Stimulated activated naive CD8-positive, alpha-beta T cell treated with anti-CD3 and anti-CD28 coated beads, Interleukin-15, amount 100 ng/mL, for 72 hours (primary cell): ENCODE measurements at regions not wholly inside any gene's neighbourhood (a gene's known extent, or its start where the extent isn't known, plus 50 kb on each side); places are given as distances from the start of the nearest gene placed in this dataset.
"Not testable (repeated sequence)": the region's sequence is repeated elsewhere in the genome, so short reads cannot be mapped to it uniquely, and the experiment has no call there.

Source experiments
- ATAC-seq: fragments of 150-1000 bp; cut with Tn5 transposase; 2 replicates; pipeline ENCODE4 v1.10.0; 2021; ENCODE audit warnings: mild to moderate bottlenecking, moderate library complexity
- DNase-seq, 2 donors: peaks; one replicate each; pipeline ENCODE4 v3.0.0; 2021 to 2022
- H3K27ac Mint-ChIP-seq, 2 donors: one replicate each; pipeline ENCODE4 v1.8.0; 2022; ENCODE audit warnings: mild to moderate bottlenecking in 2 of 2, mixed read lengths in 2 of 2, moderate library complexity in 2 of 2
- H3K27me3 Mint-ChIP-seq: one replicate; pipeline ENCODE4 v1.8.0; 2022; ENCODE audit warnings: mixed read lengths
- H3K4me1 Mint-ChIP-seq: one replicate; pipeline ENCODE4 v1.8.0; 2022; ENCODE audit warnings: mild to moderate bottlenecking, mixed read lengths
- H3K4me3 Mint-ChIP-seq, 2 donors: one replicate each; pipeline ENCODE4 v1.8.0; 2022; ENCODE audit warnings: mild to moderate bottlenecking in 2 of 2, mixed read lengths in 2 of 2, moderate library complexity in 1 of 2
- H3K9me3 Mint-ChIP-seq, 2 donors: one replicate each; pipeline ENCODE4 v1.8.0; 2022; ENCODE audit warnings: mixed read lengths in 2 of 2

GRCh38 chr6:50571230-50571629 is 142.1 kb upstream of the TFAP2D start:
- H3K4me1 Mint-ChIP-seq, result not testable (repeated sequence)

DNA sequence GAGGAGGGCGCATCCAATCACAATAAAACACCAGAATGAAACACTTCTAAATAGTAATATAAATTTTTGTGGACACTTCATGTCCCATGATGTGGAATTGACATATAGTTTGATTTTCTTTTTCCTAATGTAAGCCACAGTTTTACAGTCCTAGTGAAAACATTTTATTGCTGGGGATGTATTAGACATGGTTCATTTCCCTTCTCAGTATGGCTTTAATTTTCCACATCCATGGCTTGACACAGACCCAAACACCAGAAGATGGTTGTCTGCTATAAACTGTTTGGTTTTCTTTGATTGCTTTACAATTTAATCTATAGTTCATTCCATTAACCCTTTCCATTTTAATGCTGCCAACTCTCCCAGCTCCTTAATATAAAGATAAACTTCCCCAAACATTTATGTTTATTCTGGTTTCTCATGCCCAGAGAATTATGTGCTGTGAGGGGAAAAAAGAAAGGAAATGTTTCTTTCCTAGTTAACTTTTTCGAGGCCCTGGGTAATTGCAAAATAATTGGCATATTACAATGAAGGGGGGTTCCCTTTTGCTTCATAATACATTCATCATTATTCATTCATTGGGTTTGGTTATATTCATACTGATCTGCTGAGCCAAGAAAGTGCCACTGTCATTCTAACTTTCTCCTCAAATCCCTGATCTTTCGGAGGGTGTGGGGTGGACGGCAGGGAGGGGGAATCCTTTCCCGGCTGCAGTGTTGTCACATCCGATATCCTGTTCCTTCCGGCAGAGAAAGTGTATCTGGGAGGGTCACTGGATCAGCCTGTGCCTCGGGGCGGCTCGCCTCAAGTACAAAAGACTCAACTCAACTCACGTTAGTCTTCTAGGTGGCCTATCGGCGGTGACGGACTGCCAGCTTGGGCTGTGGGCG is 127.6 kb upstream of the TFAP2D start:
- H3K9me3 Mint-ChIP-seq, result peaks cover 0 to 7% of the 10 kb centered on the region in 2 donors
- H3K27ac Mint-ChIP-seq, result no peak overlapping the region
- ATAC-seq (no peak), DNase-seq (no peak)
- H3K4me3 Mint-ChIP-seq, result no peak overlapping the region
- H3K27me3 Mint-ChIP-seq, result no peaks in the 10 kb centered on the region
- no peaks in the 10 kb centered on the region for H3K4me1 Mint-ChIP-seq

More at GRCh38 chr6:50571230-50571629, 142.1 kb upstream of the TFAP2D start:
- peaks cover 8 to 20% of the 10 kb centered on the region in 2 donors for H3K9me3 Mint-ChIP-seq
- H3K27me3 Mint-ChIP-seq, ATAC-seq, H3K4me3 Mint-ChIP-seq, DNase-seq, H3K27ac Mint-ChIP-seq: not testable (repeated sequence)

DNA sequence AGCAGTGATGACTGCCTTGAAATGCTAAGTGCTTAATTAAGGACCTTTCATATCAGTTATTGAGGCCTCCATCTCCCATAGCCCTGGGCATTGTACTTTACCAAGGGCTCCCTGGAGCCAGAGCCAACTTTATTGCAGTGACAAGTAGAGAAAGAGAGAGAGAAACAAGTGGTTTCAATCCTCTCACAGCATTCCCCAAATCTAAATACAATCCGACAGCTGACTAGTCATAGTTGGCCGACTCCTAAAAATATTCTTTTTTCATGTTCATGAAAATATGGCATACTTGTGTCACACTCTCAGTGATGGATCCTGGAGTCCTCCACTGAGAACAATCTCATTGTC is 127.0 kb upstream of the TFAP2D start:
- ATAC-seq (no peak), DNase-seq (no peak)
- no peaks in the 10 kb centered on the region for H3K4me1 Mint-ChIP-seq
- no peak overlapping the region for H3K4me3 Mint-ChIP-seq
- no peaks in the 10 kb centered on the region for H3K27me3 Mint-ChIP-seq
- H3K9me3 Mint-ChIP-seq, result peaks cover 0 to 4% of the 10 kb centered on the region in 2 donors
- no peak overlapping the region for H3K27ac Mint-ChIP-seq

DNA sequence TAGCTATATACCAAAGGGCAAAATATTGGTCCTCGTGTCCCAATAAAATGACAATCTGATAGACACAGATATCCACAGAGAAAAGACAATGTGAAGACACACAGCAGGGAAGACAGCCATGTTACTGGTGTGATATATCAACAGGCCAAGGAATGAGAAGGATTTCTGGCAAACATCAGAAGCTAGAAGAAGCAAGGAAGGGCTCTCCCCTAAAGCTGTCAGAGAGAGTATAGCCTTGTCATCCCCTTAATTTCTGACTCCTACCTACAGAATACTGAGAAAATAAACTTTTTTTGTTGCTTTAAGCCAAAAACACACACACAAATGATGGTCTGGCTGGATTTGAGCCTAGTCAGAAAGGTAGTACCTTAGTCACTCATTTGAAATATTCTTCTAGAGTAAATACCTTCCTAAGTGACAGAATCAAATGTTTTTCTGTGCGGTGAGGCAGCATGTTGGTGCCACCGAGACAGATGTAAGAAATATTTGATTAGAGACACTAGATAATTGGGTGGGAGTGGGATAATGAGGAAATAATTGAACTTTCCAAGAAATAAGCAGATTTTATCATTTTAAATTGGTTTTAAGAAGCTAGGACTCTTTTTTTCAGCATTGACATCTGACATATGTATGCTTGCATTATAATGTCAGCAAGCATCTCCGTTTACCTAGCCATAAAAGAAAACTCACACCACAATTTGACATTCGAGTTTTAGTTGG is 123.4 kb upstream of the TFAP2D start:
- no peaks in the 10 kb centered on the region for H3K27me3 Mint-ChIP-seq
- no peak overlapping the region for H3K27ac Mint-ChIP-seq
- ATAC-seq (no peak), DNase-seq (no peak)
- no peaks in the 10 kb centered on the region for H3K9me3 Mint-ChIP-seq
- H3K4me3 Mint-ChIP-seq, result no peak overlapping the region
- H3K4me1 Mint-ChIP-seq, result no peaks in the 10 kb centered on the region

DNA sequence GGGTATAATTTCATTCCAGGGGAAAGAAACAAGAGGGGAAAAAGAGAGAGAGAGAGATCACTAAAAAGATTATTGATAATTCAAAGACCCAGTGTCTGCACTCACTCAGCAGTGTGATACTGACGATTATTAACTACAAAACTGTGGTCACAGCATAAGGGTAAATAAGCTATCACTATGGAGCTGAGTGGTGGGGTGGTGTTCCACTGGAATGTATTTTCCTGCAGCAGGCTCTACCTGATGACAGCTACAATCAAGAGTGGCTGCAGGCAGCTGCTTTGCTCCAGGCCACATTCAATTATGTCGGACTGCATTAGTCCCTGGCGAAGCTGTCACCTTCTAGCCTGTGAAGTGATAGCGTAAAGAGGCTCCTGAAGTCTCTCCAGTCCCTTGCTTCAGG is 122.2 kb upstream of the TFAP2D start:
- Mint-ChIP-seq H3K4me3 (no peak overlapping the region), H3K27ac (no peak overlapping the region), H3K27me3 (no peaks in the 10 kb centered on the region), H3K9me3 (no peaks in the 10 kb centered on the region), H3K4me1 (no peaks in the 10 kb centered on the region)
- DNase-seq (no peak), ATAC-seq (no peak)

GRCh38 chr6:50600280-50600679 is 113.0 kb upstream of the TFAP2D start:
- no peak for ATAC-seq
- H3K4me1 Mint-ChIP-seq, result no peaks in the 10 kb centered on the region
- H3K27me3 Mint-ChIP-seq, result no peaks in the 10 kb centered on the region

DNA sequence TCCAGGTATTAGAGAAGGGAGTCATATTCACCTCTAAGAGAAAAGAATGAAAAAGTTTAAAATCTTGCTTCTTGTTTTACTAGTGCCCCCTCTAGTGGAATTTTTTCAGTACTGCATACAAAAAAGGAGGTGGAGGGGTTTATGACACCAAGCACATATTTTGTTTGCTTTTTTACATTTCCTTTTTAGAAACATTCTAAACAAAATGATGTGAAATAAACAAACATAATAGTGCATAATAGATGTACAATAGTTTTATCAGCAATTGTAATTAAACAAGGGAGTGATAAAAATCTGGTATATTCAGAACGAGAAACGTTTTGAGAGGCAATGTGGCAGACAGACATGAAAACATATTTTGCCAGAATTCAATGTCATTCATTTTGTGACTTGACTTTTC is 111.0 kb upstream of the TFAP2D start:
- no peak for DNase-seq
- ATAC-seq, result no peak
- Mint-ChIP-seq H3K4me3 (no peak overlapping the region), H3K27me3 (no peaks in the 10 kb centered on the region), H3K4me1 (no peaks in the 10 kb centered on the region), H3K9me3 (peaks cover 0 to 4% of the 10 kb centered on the region in 2 donors), H3K27ac (no peak overlapping the region)

More at GRCh38 chr6:50600280-50600679, 113.0 kb upstream of the TFAP2D start:
- no peak overlapping the region for H3K27ac Mint-ChIP-seq
- H3K4me3 Mint-ChIP-seq, result no peak overlapping the region
- H3K9me3 Mint-ChIP-seq, result peaks cover 0 to 4% of the 10 kb centered on the region in 2 donors
- no peak for DNase-seq

DNA sequence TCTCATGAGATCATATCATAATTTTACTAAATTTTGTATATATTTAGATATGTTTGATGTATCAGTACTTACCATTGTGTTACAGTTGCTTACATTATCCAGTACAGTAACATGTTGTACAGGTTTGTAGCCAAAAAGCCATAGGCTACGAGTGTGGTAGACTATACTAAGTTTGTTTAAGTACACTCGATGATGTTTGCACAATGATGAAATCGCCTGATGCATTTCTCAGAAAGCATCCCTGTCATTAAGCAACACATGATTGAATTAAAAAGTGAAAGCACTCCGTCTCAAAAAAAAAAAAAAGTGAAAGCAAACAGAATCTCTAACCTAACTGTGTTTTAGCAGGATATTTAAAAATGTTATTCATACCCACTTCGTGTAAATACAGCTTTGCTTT is 104.9 kb upstream of the TFAP2D start:
- Mint-ChIP-seq H3K27ac (no peak overlapping the region), H3K9me3 (no peaks in the 10 kb centered on the region), H3K4me1 (no peaks in the 10 kb centered on the region), H3K27me3 (no peaks in the 10 kb centered on the region), H3K4me3 (no peak overlapping the region)
- DNase-seq (no peak), ATAC-seq (no peak)

- DNase-seq (no peak), ATAC-seq (no peak)
- Mint-ChIP-seq H3K27me3 (no peaks in the 10 kb centered on the region), H3K4me1 (no peaks in the 10 kb centered on the region), H3K27ac (no peak overlapping the region), H3K9me3 (peaks cover 0 to 8% of the 10 kb centered on the region in 2 donors), H3K4me3 (no peak overlapping the region)
Measured at GRCh38 chr6:50610562-50610961, 102.8 kb upstream of the TFAP2D start.

- ATAC-seq, result no peak
- Mint-ChIP-seq H3K4me1 (no peaks in the 10 kb centered on the region), H3K4me3 (no peak overlapping the region), H3K9me3 (peaks cover 4 to 11% of the 10 kb centered on the region in 2 donors), H3K27ac (no peak overlapping the region), H3K27me3 (no peaks in the 10 kb centered on the region)
- no peak for DNase-seq
Measured at GRCh38 chr6:50635429-50635828, 77.9 kb upstream of the TFAP2D start.

DNA sequence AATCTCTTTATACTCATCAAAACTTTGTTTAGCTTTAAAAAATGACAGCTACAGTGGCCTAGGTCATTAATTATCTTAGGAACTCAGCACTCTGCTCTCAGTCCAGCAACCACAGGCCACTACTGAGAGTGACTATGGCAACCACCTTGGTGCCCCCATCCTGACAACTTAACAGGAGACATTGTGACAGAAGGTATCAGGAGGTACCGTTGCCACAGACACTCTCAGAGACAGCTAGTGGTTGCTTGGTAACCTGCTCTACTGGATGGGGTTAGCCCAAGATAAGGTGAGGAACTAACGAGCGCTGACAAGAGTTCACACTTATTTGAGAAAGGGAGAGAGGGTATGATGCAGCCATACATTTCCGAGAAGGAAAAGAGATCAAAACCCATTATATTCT is 76.1 kb upstream of the TFAP2D start:
- Mint-ChIP-seq H3K4me3 (no peak overlapping the region), H3K9me3 (peaks cover 8 to 10% of the 10 kb centered on the region in 2 donors), H3K27me3 (no peaks in the 10 kb centered on the region), H3K4me1 (no peaks in the 10 kb centered on the region), H3K27ac (no peak overlapping the region)
- DNase-seq, result no peak
- ATAC-seq, result no peak

GRCh38 chr6:50649086-50649485 is 64.2 kb upstream of the TFAP2D start:
- Mint-ChIP-seq H3K4me1 (no peaks in the 10 kb centered on the region), H3K27ac (no peak overlapping the region), H3K27me3 (no peaks in the 10 kb centered on the region), H3K4me3 (no peak overlapping the region), H3K9me3 (peaks cover 14 to 30% of the 10 kb centered on the region in 2 donors)
- DNase-seq (no peak), ATAC-seq (no peak)

DNA sequence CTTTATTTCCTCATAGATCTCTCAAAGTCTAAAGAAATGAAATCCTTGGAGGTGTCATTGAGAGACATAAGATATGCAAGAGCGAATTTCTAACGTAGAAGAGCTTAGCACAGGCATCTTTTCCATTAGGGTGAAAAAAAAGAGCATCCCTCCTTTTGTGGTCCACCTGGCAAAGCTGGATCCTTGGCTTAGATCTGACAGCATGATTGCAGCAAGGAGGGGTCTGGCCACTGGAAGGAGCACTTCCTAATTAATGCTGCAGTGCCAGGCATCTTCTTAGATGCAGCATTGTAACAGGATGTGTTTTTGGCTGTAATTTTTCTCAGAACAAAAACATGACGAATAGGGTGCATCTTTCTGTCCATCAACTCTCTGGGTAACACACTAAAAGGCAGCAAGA is 60.1 kb upstream of the TFAP2D start:
- Mint-ChIP-seq H3K27me3 (no peaks in the 10 kb centered on the region), H3K27ac (no peak overlapping the region), H3K4me3 (no peak overlapping the region), H3K4me1 (no peaks in the 10 kb centered on the region), H3K9me3 (peaks cover 14 to 30% of the 10 kb centered on the region in 2 donors)
- DNase-seq (no peak), ATAC-seq (no peak)

DNA sequence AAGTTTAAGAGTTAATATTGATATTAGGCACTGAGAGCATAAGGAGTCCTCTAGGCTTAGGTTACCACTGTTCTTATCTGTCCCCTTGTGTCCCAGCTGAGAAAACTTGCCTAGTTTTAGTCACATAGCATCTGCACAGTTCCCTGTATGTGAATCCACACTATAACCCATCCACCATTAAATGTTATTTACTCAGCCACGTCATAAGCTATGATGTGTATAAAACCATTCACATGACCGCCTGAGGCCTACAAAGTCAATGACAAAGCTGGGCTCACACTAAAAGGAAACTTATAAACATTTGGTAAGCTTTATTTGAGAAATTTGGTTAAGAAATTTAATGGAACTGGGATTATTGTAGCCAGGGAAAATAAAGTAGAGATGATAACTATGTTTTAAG is 59.2 kb upstream of the TFAP2D start:
- peaks cover 12 to 26% of the 10 kb centered on the region in 2 donors for H3K9me3 Mint-ChIP-seq
- ATAC-seq, result no peak

GRCh38 chr6:50655848-50656453 is 57.4 kb upstream of the TFAP2D start:
- Mint-ChIP-seq H3K4me1 (no peaks in the 10 kb centered on the region), H3K9me3 (peaks cover 8 to 10% of the 10 kb centered on the region in 2 donors), H3K27ac (no peak overlapping the region), H3K4me3 (no peak overlapping the region), H3K27me3 (no peaks in the 10 kb centered on the region)
- DNase-seq, result no peak
- ATAC-seq, result no peak

More for the DNA sequence above, 59.2 kb upstream of the TFAP2D start:
- Mint-ChIP-seq H3K4me1 (no peaks in the 10 kb centered on the region), H3K27ac (no peak overlapping the region), H3K4me3 (no peak overlapping the region), H3K27me3 (no peaks in the 10 kb centered on the region)
- DNase-seq, result no peak

GRCh38 chr6:50657513-50657912 is 55.8 kb upstream of the TFAP2D start:
- no peak for ATAC-seq
- no peak for DNase-seq
- Mint-ChIP-seq H3K4me1 (no peaks in the 10 kb centered on the region), H3K27me3 (no peaks in the 10 kb centered on the region), H3K4me3 (no peak overlapping the region), H3K9me3 (peaks cover 0 to 5% of the 10 kb centered on the region in 2 donors), H3K27ac (no peak overlapping the region)
